K562 (cell line): ENCODE measurements at regions not wholly inside any gene's neighbourhood (a gene's known extent, or its start where the extent isn't known, plus 50 kb on each side); places are given as distances from the start of the nearest gene placed in this dataset.

Source experiments
- KHSRP ChIP-seq: fragments of 450-650 bp; IDR thresholded peaks from 2 replicates; pipeline ENCODE4 v1.6.1; 2017
- ZKSCAN1 ChIP-seq: fragments of 150-350 bp; IDR thresholded peaks from 2 replicates; pipeline ENCODE4 v1.6.1; 2016; ENCODE audit warnings: low read depth, low read length

DNA sequence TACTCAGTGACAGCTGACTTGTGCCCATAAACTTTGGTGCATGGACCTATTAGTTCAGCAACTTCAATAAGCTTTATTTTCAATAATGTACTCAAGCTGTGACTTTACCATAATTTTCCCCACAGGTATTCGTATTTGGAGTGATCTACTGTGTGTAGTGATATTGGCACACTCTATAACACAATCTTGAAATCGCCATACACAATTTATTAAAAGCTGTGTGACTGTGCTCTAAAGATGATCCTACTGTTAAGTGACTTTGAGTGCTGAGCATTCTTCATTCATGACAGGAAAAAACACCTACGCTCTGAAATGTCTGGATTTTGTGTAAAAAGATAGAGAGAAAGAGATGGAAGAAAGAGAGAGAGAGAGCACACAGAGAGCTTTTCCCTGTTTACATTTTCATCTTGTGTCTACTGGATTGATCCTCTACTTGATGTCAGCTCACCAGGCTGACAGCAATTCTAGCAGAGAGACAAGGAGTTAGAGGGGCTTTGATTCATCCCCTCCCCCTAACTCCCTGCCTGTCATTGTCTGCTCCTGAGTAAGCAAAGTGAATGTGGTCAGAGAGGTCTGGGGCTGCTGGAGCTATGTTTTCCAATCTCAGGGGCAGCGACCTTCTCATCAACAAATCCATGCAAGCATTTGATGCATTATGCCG lies 538.7 kb upstream of the POU3F2 start:
- no peak for TF ChIP-seq ZKSCAN1
- no peak for TF ChIP-seq KHSRP
